ENCODE measurements at regions not wholly inside any gene's neighbourhood (a gene's known extent, or its start where the extent isn't known, plus 50 kb on each side); places are given as distances from the start of the nearest gene placed in this dataset.
A peak's percentile ranks its signal among the peaks of the same experiment; 100 is the strongest.

GRCh38 chr13:40146063-40146462 is 490.6 kb downstream of the COG6 start:
- peaks cover 4% of the 10 kb centered on the region for H3K27me3 Mint-ChIP-seq (ENCODE audit: insufficient read depth, low read depth, poor library complexity)
- no peak overlapping the region for H3K27ac Mint-ChIP-seq
- no peaks in the 10 kb centered on the region; the same call in 2 of the 3 replicates for H3K9me3 Mint-ChIP-seq
- H3K9me2 ChIP-seq (ENCODE audit: insufficient read depth), result 0 out of 2 replicates have a peak, but pooled peaks cover 6% of the 10 kb centered on the region
- H3K4me3 Mint-ChIP-seq, result no peak overlapping the region
- peaks cover 9% of the 10 kb centered on the region; the same call in 2 of the 3 replicates for H3K4me1 Mint-ChIP-seq
- no peak overlapping the region for H3K4me3 ChIP-seq
- no peaks in the 10 kb centered on the region for H3K27me3 ChIP-seq (ENCODE audit: insufficient read depth)
- no peaks in the 10 kb centered on the region for H3K79me2 ChIP-seq (replicated peaks; ENCODE audit: insufficient read depth)
- no peak overlapping the region for H3K27ac ChIP-seq (ENCODE audit: low read depth)
- TF ChIP-seq ZNF462 (CRISPR knock-in tag; IDR thresholded peaks at IDR 0.05) (no peak), ZNF331 (CRISPR knock-in tag; IDR thresholded peaks at IDR 0.05; ENCODE audit: low read depth) (no peak), ZNF114 (CRISPR knock-in tag; IDR thresholded peaks at IDR 0.05) (no peak), CTCF (conservative IDR thresholded peaks at IDR 0.05; ENCODE audit: low read depth in 2 of 2) (peak; percentile 31 to 66)
- DNase-seq (ENCODE audit: low spot score) (peak; percentile 59), ATAC-seq (peak; percentile 89)
- H4K20me1 ChIP-seq (replicated peaks; ENCODE audit: insufficient read depth), result no peaks in the 10 kb centered on the region
- no peaks in the 10 kb centered on the region for H3F3A ChIP-seq (replicated peaks; ENCODE audit: low read depth)
- no peaks in the 10 kb centered on the region for H3K36me3 Mint-ChIP-seq (ENCODE audit: low read depth)
- no peaks in the 10 kb centered on the region for H3K4me1 ChIP-seq (ENCODE audit: insufficient read depth)
- H3K36me3 ChIP-seq (ENCODE audit: insufficient read depth), result no peaks in the 10 kb centered on the region
- H2AFZ ChIP-seq, result no peak overlapping the region
- no peak overlapping the region for H3K4me2 ChIP-seq

All from GM23338 (cell line).